ENCODE measurements at regions not wholly inside any gene's neighbourhood (a gene's known extent, or its start where the extent isn't known, plus 50 kb on each side); places are given as distances from the start of the nearest gene placed in this dataset.

- H3K4me1 ChIP-seq (ENCODE audit: control insufficient read depth, insufficient read depth, low read length), result peaks cover 18% of the 10 kb centered on the region
- H3K4me3 ChIP-seq (ENCODE audit: low read length), result no peak overlapping the region
- no peaks in the 10 kb centered on the region for H3K36me3 ChIP-seq (ENCODE audit: control insufficient read depth, insufficient read depth, low read length, severe bottlenecking)
- peaks cover 4% of the 10 kb centered on the region for H3K27me3 ChIP-seq (replicated peaks; ENCODE audit: control insufficient read depth, insufficient read depth, low read length)
- peaks cover 8% of the 10 kb centered on the region for H3K9me3 ChIP-seq (ENCODE audit: control insufficient read depth, low read length)
- H3K9ac ChIP-seq (ENCODE audit: low read length), result no peak overlapping the region
- DNase-seq (ENCODE audit: low read depth), result no peak
These were observed 149.9 kb downstream of the EVX1 start for GRCh38 chr7:27392477-27392876.

GRCh38 chr7:27394871-27395270 is 152.3 kb downstream of the EVX1 start:
- Histone ChIP-seq H3K36me3 (ENCODE audit: control insufficient read depth, insufficient read depth, low read length, severe bottlenecking) (no peaks in the 10 kb centered on the region), H3K9ac (ENCODE audit: low read length) (no peak overlapping the region), H3K27me3 (replicated peaks; ENCODE audit: control insufficient read depth, insufficient read depth, low read length) (peaks cover 4% of the 10 kb centered on the region), H3K4me3 (ENCODE audit: low read length) (no peak overlapping the region), H3K4me1 (ENCODE audit: control insufficient read depth, insufficient read depth, low read length) (peaks cover 7% of the 10 kb centered on the region), H3K9me3 (ENCODE audit: control insufficient read depth, low read length) (peaks cover 8% of the 10 kb centered on the region)
- DNase-seq (ENCODE audit: low read depth), result no peak

GRCh38 chr7:27395626-27396025 is 153.0 kb downstream of the EVX1 start:
- H3K36me3 ChIP-seq (ENCODE audit: control insufficient read depth, insufficient read depth, low read length, severe bottlenecking), result no peaks in the 10 kb centered on the region
- peaks cover 8% of the 10 kb centered on the region for H3K9me3 ChIP-seq (ENCODE audit: control insufficient read depth, low read length)
- no peak overlapping the region for H3K4me3 ChIP-seq (ENCODE audit: low read length)
- H3K9ac ChIP-seq (ENCODE audit: low read length), result no peak overlapping the region
- no peak for DNase-seq (ENCODE audit: low read depth)
- peaks cover 4% of the 10 kb centered on the region for H3K27me3 ChIP-seq (replicated peaks; ENCODE audit: control insufficient read depth, insufficient read depth, low read length)
- H3K4me1 ChIP-seq (ENCODE audit: control insufficient read depth, insufficient read depth, low read length), result no peaks in the 10 kb centered on the region

GRCh38 chr7:27397503-27397902 is 154.9 kb downstream of the EVX1 start:
- no peaks in the 10 kb centered on the region for H3K36me3 ChIP-seq (ENCODE audit: control insufficient read depth, insufficient read depth, low read length, severe bottlenecking)
- peaks cover 4% of the 10 kb centered on the region for H3K27me3 ChIP-seq (replicated peaks; ENCODE audit: control insufficient read depth, insufficient read depth, low read length)
- H3K4me3 ChIP-seq (ENCODE audit: low read length), result no peak overlapping the region
- H3K9ac ChIP-seq (ENCODE audit: low read length), result no peak overlapping the region
- H3K9me3 ChIP-seq (ENCODE audit: control insufficient read depth, low read length), result peaks cover 8% of the 10 kb centered on the region
- H3K4me1 ChIP-seq (ENCODE audit: control insufficient read depth, insufficient read depth, low read length), result no peaks in the 10 kb centered on the region
- no peak for DNase-seq (ENCODE audit: low read depth)

DNA sequence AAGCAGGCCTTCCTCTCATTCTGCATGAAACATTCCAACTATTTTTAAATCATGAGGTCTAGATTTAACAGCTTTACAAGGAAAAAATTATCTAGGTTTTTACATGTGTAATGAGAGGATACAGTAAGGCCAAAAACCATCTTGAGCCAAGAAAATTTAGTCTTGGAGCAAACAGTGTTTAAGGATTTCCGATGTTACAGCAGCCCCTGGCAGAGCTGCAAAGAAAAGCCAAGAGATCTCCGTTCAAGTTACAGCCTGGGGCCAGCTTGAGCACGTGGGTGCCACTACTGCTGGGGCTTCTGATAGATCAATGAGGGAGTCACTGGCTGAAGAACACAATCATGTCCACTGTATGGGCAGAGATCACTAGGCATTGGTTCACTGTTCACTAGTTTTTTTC is 156.2 kb downstream of the EVX1 start:
- no peak overlapping the region for H3K4me3 ChIP-seq (ENCODE audit: low read length)
- no peaks in the 10 kb centered on the region for H3K36me3 ChIP-seq (ENCODE audit: control insufficient read depth, insufficient read depth, low read length, severe bottlenecking)
- peaks cover 2% of the 10 kb centered on the region for H3K9me3 ChIP-seq (ENCODE audit: control insufficient read depth, low read length)
- peaks cover 4% of the 10 kb centered on the region for H3K27me3 ChIP-seq (replicated peaks; ENCODE audit: control insufficient read depth, insufficient read depth, low read length)
- H3K4me1 ChIP-seq (ENCODE audit: control insufficient read depth, insufficient read depth, low read length), result no peaks in the 10 kb centered on the region
- H3K9ac ChIP-seq (ENCODE audit: low read length), result no peak overlapping the region
- no peak for DNase-seq (ENCODE audit: low read depth)

GRCh38 chr7:27399791-27400567 is 157.4 kb downstream of the EVX1 start:
- H3K9ac ChIP-seq (ENCODE audit: low read length), result no peak overlapping the region
- no peak for DNase-seq (ENCODE audit: low read depth)
- H3K36me3 ChIP-seq (ENCODE audit: control insufficient read depth, insufficient read depth, low read length, severe bottlenecking), result no peaks in the 10 kb centered on the region
- no peak overlapping the region for H3K4me3 ChIP-seq (ENCODE audit: low read length)
- H3K4me1 ChIP-seq (ENCODE audit: control insufficient read depth, insufficient read depth, low read length), result no peaks in the 10 kb centered on the region
- no peaks in the 10 kb centered on the region for H3K9me3 ChIP-seq (ENCODE audit: control insufficient read depth, low read length)
- peaks cover 4% of the 10 kb centered on the region for H3K27me3 ChIP-seq (replicated peaks; ENCODE audit: control insufficient read depth, insufficient read depth, low read length)

- no peaks in the 10 kb centered on the region for H3K27me3 ChIP-seq (replicated peaks; ENCODE audit: control insufficient read depth, insufficient read depth, low read length)
- no peaks in the 10 kb centered on the region for H3K36me3 ChIP-seq (ENCODE audit: control insufficient read depth, insufficient read depth, low read length, severe bottlenecking)
- H3K9ac ChIP-seq (ENCODE audit: low read length), result no peak overlapping the region
- peaks cover 8% of the 10 kb centered on the region for H3K4me1 ChIP-seq (ENCODE audit: control insufficient read depth, insufficient read depth, low read length)
- no peak for DNase-seq (ENCODE audit: low read depth)
- no peak overlapping the region for H3K4me3 ChIP-seq (ENCODE audit: low read length)
- no peaks in the 10 kb centered on the region for H3K9me3 ChIP-seq (ENCODE audit: control insufficient read depth, low read length)
These were observed 163.2 kb downstream of the EVX1 start for GRCh38 chr7:27405780-27406179.

DNA sequence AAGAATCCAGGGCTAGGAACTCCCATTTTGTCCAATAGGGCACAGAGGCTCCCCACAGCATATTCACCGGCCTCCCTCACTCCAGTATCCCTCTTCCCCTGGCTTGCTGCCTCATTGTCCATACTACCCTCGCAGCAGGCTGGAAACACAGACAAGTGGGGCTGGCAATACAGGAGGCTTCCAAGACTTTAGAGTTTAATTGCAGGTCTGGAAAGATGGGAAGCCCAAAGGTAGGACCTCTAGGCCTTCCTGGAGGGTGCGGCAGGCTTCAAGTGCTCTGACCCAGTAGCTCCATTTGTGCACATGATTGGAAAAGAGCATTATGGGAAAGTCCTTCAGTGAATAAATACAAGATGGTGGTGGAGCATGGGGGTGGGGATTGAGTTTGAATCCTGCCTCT is 166.7 kb downstream of the EVX1 start:
- Histone ChIP-seq H3K36me3 (ENCODE audit: control insufficient read depth, insufficient read depth, low read length, severe bottlenecking) (no peaks in the 10 kb centered on the region), H3K4me1 (ENCODE audit: control insufficient read depth, insufficient read depth, low read length) (peaks cover 8% of the 10 kb centered on the region), H3K9me3 (ENCODE audit: control insufficient read depth, low read length) (no peaks in the 10 kb centered on the region), H3K9ac (ENCODE audit: low read length) (no peak overlapping the region), H3K27me3 (replicated peaks; ENCODE audit: control insufficient read depth, insufficient read depth, low read length) (no peaks in the 10 kb centered on the region), H3K4me3 (ENCODE audit: low read length) (no peak overlapping the region)
- no peak for DNase-seq (ENCODE audit: low read depth)

GRCh38 chr7:27409776-27410175 is 167.2 kb downstream of the EVX1 start:
- H3K9ac ChIP-seq (ENCODE audit: low read length), result no peak overlapping the region
- H3K4me1 ChIP-seq (ENCODE audit: control insufficient read depth, insufficient read depth, low read length), result peaks cover 8% of the 10 kb centered on the region
- H3K9me3 ChIP-seq (ENCODE audit: control insufficient read depth, low read length), result no peaks in the 10 kb centered on the region
- no peaks in the 10 kb centered on the region for H3K36me3 ChIP-seq (ENCODE audit: control insufficient read depth, insufficient read depth, low read length, severe bottlenecking)
- H3K4me3 ChIP-seq (ENCODE audit: low read length), result no peak overlapping the region
- no peaks in the 10 kb centered on the region for H3K27me3 ChIP-seq (replicated peaks; ENCODE audit: control insufficient read depth, insufficient read depth, low read length)
- no peak for DNase-seq (ENCODE audit: low read depth)

GRCh38 chr7:27410812-27411544 is 168.4 kb downstream of the EVX1 start:
- no peak overlapping the region for H3K4me3 ChIP-seq (ENCODE audit: low read length)
- no peak for DNase-seq (ENCODE audit: low read depth)

DNA sequence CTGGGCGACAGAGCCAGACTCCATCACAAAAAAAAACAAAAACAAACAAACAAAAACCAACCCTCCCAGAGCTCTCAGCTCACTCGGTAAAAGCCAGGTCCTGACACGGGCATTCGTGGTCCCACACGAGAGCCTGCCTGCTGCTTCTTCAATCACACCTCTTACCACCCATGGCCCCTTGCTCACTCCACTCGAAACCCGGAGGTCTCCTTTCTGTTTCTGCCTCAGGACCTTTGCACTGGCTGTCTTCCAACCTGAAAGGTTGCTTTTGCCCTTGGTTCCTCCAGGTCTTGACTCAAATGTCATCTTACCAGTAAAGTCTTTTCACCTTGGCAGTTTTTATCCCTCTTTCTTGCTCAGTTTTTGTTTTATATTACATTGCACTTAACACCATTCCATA is 169.6 kb downstream of the EVX1 start:
- H3K4me1 ChIP-seq (ENCODE audit: control insufficient read depth, insufficient read depth, low read length), result peaks cover 8% of the 10 kb centered on the region
- H3K9me3 ChIP-seq (ENCODE audit: control insufficient read depth, low read length), result no peaks in the 10 kb centered on the region
- H3K36me3 ChIP-seq (ENCODE audit: control insufficient read depth, insufficient read depth, low read length, severe bottlenecking), result no peaks in the 10 kb centered on the region
- no peak overlapping the region for H3K4me3 ChIP-seq (ENCODE audit: low read length)
- H3K9ac ChIP-seq (ENCODE audit: low read length), result no peak overlapping the region
- DNase-seq (ENCODE audit: low read depth), result no peak
- no peaks in the 10 kb centered on the region for H3K27me3 ChIP-seq (replicated peaks; ENCODE audit: control insufficient read depth, insufficient read depth, low read length)

More at GRCh38 chr7:27410812-27411544, 168.4 kb downstream of the EVX1 start:
- H3K27me3 ChIP-seq (replicated peaks; ENCODE audit: control insufficient read depth, insufficient read depth, low read length), result no peaks in the 10 kb centered on the region
- peaks cover 8% of the 10 kb centered on the region for H3K4me1 ChIP-seq (ENCODE audit: control insufficient read depth, insufficient read depth, low read length)
- H3K36me3 ChIP-seq (ENCODE audit: control insufficient read depth, insufficient read depth, low read length, severe bottlenecking), result no peaks in the 10 kb centered on the region
- no peak overlapping the region for H3K9ac ChIP-seq (ENCODE audit: low read length)
- H3K9me3 ChIP-seq (ENCODE audit: control insufficient read depth, low read length), result no peaks in the 10 kb centered on the region

All from adipocyte (in vitro differentiated cells).